ENCODE measurements at regions not wholly inside any gene's neighbourhood (a gene's known extent, or its start where the extent isn't known, plus 50 kb on each side); places are given as distances from the start of the nearest gene placed in this dataset.

DNA sequence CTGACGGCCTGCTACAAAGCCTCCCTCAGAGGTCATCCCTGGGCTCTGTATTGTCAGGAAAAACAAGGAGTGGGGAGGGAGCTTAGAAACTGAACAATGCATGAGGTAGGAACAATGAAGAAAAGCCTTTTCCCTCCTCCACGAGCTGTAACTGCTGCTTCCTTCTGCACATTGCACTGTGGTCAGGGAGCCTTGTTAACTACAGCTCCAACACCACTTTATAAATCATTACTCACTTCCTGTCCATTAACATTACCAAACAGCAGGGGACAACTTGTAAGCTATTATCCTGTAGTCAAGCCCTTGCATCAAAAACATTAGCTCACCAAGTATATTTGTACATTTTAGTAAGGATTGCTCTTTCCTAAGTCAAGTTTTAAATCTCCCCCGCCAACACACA lies 336.0 kb upstream of the NR5A2 start:
- no peak for DNase-seq (ENCODE audit: low read depth in 3 of 3)

DNA sequence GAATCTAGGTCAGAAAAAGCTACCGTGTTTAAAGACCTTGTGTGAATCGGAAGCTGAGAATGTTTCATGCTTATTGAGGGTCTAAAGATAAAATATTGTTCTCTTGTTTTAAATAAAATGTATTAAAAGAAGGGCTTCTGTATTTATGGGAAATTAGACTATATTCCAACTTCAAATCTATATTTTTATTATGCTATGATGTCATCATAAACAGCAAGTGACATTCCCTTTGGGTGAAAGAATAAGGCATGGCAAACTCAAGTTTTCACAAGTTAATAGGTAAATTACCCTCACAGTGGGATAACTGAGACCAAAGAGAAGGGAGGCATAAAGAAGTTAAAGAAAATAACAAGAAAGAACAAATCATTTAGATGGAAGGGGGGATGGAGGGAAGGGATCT lies 333.8 kb upstream of the NR5A2 start:
- DNase-seq (ENCODE audit: low read depth in 3 of 3) = no peak

DNA sequence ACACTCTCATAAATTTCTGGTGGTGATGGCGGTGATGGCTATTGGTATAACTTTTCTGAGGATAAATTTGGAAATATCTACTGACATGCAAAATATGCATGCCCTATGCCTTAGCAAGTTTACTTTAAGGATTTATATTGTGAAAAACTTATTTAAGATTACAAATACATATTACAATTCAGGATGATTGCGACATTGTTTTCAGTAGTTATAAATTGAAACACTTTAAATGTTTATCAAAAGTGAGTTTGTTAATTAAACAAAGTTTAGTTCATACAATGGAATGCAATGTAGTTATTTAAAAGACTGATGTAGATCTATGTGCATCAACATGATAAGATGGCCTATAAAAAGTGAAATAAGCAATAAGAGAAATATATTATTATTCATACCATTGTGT lies 331.3 kb upstream of the NR5A2 start:
- DNase-seq (ENCODE audit: low read depth in 3 of 3) = no peak

DNA sequence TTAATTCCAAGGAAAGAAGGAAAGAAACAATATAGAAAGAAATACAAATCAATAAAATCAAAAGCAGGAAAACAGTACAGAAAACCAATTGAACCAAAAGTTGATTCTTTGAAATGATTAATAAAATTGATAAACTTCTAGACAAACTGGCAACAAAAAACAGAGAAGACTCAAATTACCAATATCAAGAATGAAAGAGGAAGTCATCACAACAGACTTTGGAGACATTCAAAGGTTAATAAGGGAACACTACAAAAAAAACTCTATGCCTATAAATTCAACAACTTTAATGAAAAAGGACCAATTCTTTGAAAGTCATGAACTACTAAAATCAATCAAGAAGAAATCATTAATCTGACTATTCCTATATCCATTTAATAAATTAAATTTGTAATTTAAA lies 329.3 kb upstream of the NR5A2 start:
- no peak for DNase-seq (ENCODE audit: low read depth in 3 of 3)

DNA sequence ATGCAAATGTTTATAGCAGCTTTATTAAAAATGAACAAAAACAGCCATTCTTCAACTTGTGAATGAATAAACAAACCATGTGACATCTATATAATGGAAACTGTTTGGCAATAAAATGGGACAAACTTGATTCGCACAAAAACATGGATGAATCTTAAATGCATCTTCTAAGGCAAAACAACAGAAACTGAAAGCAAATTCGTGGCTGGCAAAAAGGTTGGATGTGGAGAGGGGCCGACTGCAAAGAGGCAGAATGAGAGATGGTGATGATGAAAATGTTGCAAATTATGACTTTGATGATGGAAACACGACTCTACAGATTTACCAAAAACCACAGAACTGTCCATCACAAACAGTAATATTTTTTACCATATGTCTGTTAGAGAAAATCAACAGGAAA lies 327.0 kb upstream of the NR5A2 start:
- DNase-seq (ENCODE audit: low read depth in 3 of 3) = no peak

DNA sequence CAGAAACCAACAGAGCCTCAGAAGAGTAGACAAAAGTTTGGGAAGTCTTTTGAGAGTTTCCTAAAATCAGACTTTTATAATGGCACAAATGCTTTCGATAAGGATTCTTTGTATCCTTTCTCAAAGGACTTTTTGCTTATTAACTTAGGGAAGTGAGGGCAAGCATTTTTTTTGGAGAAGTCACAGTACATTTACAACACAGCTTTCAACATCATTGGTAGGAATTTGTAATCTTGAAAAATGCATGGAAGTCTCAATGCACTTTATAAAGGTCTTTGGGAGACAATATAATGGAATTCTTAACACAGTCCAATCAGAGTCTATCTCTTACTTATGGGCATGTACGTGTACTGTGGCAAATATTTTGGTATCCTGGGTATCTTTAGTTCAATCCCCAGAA lies 325.8 kb upstream of the NR5A2 start:
- DNase-seq (ENCODE audit: low read depth in 3 of 3) = no peak

DNA sequence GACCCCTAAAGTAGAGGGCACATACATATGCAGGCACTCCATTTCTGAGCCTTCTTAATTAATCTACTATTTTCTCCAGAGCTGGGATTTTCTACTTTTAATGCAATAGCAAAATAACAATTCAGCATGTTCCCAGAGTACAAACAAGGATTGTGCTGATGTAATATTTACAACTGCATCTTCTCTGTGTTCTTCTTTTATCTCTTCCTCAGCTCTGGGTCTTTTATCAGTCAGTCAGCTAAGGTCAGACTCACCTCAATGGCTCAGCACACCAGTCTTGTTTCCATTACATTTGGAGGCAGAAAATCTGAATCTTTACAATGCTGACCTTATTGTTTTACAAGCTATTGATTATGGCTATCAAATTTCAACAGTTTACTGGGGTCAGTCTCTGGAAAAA lies 323.3 kb upstream of the NR5A2 start:
- no peak for DNase-seq (ENCODE audit: low read depth in 3 of 3)

DNA sequence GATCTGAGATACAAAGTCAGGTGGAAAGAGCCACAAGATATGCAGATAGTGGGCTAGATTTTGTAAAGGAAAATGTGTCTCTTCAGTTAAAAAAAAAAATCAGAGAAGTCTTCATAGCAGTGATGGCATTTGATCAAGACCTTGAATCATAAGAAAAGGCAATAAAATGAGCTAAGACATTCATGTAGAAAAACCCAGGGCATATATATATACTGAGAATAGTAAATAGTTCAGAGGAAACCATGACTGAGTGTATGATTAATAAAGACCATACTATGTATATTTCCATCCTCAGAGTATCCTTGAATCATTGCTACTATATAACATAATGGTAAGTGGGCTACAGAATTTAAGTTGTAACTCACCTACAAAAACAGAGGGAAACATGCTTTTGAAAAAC lies 321.7 kb upstream of the NR5A2 start:
- no peak for DNase-seq (ENCODE audit: low read depth in 3 of 3)

DNA sequence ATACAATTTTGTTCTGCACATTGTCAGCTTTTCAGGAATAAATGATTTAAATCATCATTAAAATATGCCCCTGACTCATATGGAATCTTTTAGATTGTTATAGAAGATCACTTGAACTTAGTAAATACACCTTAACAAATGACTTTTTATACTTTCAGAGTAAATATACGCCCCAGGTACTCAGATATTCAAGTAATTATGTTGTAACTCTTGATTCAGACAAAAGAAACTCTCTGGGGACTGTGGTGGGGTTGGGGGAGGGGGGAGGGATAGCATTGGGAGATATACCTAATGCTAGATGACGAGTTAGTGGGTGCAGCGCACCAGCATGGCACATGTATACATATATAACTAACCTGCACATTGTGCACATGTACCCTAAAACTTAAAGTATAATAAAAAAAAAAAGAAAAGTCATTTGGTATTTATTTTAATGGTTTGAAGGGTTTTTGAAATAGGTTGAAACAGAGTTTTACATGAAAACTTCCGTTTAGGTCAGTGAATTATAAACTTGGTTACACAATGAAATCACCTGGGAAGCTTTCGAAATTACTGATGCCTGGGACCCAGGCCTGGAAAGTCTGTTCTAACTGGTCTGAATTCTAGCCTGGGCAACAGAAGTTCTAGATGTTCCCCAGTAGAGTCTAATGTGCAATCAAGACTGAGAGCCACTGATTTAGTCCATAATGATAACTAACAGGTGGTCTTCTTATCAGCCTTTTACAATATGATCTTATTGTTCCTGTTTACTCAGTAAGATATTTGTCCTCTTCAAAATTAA lies 320.5 kb upstream of the NR5A2 start:
- no peak for DNase-seq (ENCODE audit: low read depth in 3 of 3)

DNA sequence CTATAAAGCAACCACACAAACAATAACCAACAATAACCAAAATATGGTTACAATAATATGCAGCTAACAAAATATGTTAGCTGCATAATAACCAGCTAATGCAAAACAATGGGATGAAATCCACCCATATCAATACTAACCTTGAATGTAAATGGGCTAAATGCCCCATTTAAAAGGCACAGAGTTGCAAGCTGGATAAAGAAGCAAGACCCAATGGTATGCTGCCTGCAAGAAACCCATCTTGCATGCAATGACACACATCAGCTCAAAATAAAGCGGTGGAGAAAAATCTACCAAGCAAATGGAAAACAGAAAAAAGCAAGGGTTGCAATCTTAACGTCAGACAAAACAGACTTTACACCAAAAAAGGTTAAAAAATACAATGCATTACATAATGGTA lies 316.5 kb upstream of the NR5A2 start:
- no peak for DNase-seq (ENCODE audit: low read depth in 3 of 3)

DNA sequence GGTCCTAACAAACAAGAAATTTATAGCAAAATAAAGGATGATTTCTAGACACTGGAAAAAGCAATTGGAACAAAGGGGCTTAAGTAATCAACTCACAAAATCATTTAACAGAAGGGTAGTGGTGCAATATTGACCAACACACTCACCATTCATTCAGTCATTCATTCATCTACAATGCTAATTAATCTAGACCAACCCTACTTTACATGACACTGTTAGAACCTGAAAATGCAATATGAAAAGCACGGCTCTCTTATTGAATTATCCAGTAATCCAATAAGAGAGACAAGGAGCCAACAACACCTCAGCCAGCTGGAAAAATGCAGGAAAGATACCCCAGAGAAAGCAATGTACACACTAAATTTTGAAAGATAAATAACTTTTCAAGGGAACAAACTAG lies 310.8 kb upstream of the NR5A2 start:
- DNase-seq (ENCODE audit: low read depth in 3 of 3) = no peak

DNA sequence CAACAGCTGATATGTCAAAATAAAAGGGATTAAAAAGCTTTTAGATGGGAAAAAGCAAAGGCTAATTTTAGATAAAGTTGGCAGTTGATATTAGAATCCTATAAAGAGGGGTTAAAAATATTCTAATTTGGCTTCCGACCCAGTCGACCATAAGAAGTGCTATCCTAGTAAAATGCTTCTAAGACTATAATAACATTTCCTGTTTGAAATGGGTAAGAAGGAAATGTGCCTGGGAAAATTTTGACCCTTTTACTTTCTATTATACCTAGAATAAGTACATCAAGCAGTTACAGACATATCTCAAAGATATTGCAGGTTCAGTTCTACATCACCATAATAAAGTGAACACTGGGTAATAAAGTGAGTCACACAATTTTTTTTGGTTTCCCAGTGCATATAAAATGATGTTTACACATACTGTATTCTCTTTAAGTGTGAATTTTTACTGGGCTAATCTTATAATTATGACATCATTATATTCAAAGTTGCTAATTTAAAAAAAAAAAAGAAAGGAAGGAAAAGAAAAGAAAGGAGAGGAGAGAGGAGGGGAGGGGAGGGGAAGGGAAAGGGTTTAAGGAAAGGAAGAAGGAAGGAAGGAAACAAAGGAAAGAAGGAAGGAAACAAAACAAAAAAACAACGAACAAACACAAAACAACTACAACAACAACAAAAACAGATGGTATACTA lies 308.2 kb upstream of the NR5A2 start:
- DNase-seq (ENCODE audit: low read depth in 3 of 3) = no peak

DNA sequence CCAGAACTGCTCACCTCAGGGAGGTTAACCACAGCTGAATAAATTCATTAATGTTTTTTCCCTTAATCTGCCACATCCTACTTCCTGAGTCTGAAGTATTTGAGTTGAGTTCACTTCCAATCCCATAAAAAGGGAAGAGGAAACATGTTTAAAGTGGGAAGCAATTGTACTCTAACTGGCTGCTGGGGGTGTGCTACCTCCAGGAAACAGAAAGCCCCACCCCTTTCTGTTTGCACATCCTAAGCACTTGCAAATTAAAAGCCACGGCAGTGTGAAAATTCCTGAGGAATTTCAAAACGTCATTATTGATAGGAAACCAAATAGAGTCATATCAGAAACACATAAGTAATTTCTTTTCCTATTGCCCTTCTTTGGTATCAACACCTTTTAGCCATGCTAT lies 307.0 kb upstream of the NR5A2 start:
- no peak for DNase-seq (ENCODE audit: low read depth in 3 of 3)

DNA sequence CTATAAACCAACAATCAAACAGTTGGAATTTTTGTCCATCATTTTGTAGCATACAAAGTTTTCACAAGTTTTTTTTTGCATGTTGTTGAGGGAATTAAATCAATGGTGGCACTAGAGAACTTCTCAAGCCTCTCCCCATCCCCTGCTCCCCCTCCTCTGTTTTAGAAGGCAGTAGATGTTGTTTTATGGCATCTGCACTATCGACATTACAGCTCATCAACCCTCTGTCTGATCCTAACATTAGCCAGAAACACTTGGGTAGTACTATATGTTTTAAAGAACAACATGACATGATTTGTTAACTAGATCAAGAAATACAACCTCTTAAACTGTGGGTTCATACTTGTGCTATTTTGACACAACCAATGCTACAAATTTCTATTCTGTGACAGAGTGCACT lies 306.5 kb upstream of the NR5A2 start:
- DNase-seq (ENCODE audit: low read depth in 3 of 3) = no peak

DNA sequence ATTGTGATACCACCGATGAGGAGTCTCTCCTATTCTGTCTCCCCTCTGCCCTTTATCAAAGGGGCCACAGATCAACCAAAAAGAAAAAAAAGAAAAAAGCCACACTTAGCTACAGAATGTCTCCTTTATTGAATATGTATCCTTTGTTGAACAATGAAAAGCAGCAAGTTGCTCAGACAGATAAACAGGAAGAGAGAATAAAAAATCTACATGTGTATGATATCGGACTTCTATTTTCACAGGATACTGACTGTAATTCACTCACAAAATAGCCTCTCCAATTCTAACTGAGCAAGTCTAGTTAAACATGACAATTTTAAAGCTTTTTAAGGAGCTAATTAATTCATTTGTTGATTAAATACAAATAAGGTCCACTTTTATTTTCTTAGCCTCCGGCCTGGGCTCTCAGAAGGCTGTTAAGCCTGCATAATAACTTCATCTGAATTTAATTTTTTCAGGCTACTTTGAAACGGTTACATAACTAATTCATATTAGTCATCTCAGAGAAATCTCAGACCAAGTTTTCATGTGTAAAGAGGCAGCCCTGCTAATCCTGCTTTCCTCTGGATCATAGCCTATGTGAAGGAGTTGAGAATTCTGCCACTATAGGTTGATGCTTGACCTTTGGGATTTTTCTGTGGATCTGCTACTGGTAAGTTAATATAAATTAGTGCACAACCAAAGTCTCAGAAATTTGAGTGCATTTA lies 304.1 kb upstream of the NR5A2 start:
- DNase-seq (ENCODE audit: low read depth in 3 of 3) = no peak

DNA sequence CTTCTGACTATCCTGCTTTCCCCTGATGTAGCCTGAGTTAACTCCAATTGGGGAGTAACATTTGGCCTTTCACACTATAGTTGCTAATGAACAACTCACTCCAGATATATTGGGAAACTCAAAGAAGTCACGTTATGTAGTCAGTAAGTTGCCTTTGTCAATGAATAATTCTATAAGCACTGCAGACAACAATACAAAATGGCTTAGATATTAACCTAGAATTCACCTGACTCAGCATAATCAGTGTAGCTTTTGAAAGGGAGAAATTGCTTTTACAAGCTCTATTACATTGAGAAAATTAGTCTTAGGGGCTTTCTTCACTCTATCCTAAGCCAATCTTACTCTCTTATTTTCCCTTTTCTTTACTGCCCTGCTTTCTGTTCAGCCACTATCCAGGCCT lies 303.5 kb upstream of the NR5A2 start:
- no peak for DNase-seq (ENCODE audit: low read depth in 3 of 3)

DNA sequence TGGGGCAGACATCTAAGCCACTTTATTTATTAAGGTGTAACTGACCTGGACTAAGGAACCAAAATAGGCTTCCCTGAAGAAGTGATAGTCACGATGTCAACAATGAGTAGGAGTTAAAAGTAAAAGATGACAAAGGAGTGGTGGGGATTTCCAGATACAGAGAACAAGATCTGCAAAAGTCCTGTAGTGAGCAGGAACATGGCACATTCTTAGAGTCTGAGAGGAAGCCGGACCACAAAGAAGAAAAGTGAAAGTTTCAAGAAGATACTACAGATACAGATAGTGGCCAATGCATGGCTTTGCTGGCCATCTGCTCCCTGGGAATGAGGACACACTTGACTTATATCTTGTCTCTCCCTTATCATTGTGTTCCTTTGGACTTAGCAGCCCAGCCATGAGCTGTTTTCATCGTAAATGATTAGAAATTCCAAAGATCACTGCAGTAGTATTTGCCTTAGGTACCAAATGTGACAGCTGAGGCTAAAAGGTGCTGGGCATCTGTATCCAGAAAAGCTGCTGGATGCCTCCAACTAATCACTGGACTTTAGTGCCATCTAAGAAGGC lies 302.4 kb upstream of the NR5A2 start:
- no peak for DNase-seq (ENCODE audit: low read depth in 3 of 3)

DNA sequence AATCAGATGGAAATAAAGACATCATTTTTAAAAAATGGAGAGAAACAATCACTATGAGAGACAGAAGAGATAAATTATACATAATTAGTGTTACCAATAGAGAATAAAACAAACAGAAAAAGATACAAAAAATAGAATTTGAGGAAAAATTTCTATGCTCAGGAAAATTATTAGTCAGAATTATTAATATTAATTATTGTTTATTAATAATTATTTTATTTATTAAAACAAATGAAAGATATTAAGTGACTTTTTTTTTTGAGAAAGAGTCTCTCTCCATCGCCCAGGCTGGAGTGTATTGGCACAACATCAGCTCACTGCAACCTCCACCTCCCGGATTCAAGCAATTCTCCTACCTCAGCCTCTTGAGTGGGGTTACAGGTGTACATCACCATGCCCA lies 299.8 kb upstream of the NR5A2 start:
- DNase-seq (ENCODE audit: low read depth in 3 of 3) = no peak

DNA sequence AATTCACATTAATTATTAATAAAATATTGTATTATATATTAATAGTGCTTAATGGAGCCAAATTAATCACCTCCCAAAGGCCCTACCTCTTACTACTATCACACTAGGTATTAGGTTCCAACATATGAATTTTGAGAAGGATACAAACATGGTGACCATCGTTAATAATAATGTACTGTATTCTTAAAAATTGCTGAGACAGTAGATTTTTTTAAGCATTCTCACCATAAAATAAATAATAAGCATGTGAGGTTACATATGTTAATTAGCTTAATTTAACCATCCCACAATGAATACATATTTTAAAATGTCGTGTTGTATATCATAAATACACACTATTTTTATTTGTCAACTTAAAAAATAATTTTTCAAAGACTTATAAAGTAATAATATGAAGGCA lies 299.2 kb upstream of the NR5A2 start:
- DNase-seq (ENCODE audit: low read depth in 3 of 3) = no peak

DNA sequence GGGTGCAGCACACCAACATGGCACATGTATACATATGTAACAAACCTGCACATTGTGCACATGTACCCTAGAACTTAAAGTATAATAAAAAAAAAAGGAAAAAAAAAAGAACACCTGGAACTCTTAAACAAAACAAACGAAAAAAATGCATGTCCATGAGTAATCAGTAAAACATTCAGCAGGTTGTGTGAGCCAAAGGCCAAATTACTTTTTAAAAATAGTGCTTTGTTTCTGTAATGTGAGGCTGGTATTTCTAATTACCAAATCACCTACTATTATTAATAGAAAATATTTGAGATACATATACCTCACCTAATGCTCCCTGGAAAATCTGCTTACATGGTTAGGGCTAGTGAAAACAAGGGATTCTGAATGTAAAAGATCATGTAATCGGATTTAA lies 294.4 kb upstream of the NR5A2 start:
- DNase-seq (ENCODE audit: low read depth in 3 of 3) = no peak

DNA sequence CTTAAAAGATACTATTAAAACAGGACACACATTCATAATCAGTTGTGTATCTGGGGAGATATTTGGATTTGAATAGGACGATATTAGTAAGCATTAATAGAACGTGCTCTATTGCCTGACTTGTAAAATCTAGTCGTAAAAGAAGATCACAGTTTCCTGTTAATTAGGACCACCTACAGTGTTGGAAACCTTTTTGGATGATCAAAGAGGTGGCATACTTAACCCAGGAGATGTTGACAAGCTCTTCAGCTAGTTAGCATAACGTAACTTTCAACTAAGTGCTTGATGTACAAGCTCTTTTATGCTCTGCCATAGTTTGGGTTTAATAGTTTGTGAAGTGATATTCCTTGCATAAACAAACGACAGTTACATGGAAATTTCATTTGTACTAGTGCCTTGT lies 293.3 kb upstream of the NR5A2 start:
- no peak for DNase-seq (ENCODE audit: low read depth in 3 of 3)

DNA sequence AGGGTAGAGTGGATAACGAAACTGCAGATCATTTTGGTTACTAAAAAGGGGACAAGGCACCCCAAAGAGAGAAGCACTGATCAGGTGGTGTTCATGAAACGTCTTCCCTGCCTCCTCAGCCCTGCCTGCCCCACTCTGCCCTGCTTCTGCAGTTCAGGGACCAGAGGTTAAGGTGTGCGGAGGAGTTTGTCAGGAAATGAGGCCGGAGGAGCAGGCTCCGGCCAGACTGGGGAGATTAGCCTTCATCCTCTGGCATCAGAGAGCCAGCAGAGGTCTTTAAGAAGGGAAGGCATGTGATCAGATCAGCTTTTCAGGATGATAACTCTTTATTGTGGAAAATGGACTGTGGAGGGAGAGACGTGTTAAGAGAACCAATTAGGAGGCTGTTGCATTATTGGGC lies 291.9 kb upstream of the NR5A2 start:
- DNase-seq (ENCODE audit: low read depth in 3 of 3) = no peak

DNA sequence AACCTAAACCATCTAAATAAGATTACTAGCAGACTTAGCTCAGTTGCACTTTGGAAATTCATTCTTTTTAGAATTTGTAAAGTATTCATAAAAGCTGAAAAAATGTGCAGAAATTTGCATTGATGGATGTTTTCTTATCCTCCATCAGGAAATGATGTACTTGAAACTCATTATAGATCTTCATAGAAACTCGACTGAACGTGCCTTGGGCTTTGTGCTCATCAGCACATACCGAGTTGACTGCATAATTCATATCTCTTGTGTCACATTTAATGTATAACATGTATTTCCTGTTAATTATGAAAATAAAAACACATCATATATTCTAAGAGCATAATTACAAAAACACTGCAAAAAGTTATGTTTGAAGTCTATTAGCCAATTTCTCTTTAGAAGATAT lies 290.9 kb upstream of the NR5A2 start:
- DNase-seq (ENCODE audit: low read depth in 3 of 3) = no peak

All from stimulated activated CD4-positive, alpha-beta T cell treated with anti-CD3 and anti-CD28 coated beads, TNF-alpha, amount 100 ng/mL, for 4 hours (primary cell).